BJ (cell line): ENCODE measurements at regions not wholly inside any gene's neighbourhood (a gene's known extent, or its start where the extent isn't known, plus 50 kb on each side); places are given as distances from the start of the nearest gene placed in this dataset.

Experiments
- CTCF ChIA-PET: fragments of 350-600 bp; formaldehyde crosslinking; extraction: SDS; loops from one replicate; lab custom pipeline; 2021; ENCODE audit warnings: antibody characterized with exemption, inconsistent platforms; lab: Yijun Ruan, JAX
- POLR2A ChIA-PET: fragments of 300-600 bp; sonication (Branson Sonifier 250); formaldehyde crosslinking; extraction: SDS; loops from one replicate; lab custom pipeline; 2021; ENCODE audit warnings: antibody characterized with exemption; lab: Charles Lee
- DNase-seq: peaks from one replicate; pipeline ENCODE4 v3.0.0-alpha.2; 2011; ENCODE audit warnings: low read depth
- H3K27me3 ChIP-seq: 2 replicates; pipeline ENCODE4 v1.6.0; 2011; ENCODE audit warnings: low read length; ENCODE audit not compliant: control insufficient read depth, insufficient read depth
- H3K36me3 ChIP-seq: 2 replicates; pipeline ENCODE4 v1.5.1; 2011; ENCODE audit warnings: low read length; ENCODE audit not compliant: control insufficient read depth, insufficient read depth
- H3K4me3 ChIP-seq: 2 replicates; pipeline ENCODE4 v1.5.1; 2011; ENCODE audit warnings: low read depth, mild to moderate bottlenecking, control low read depth, low read length
- TF ChIP-seq, protein P1 (sequence below): IDR thresholded peaks from 2 replicates; pipeline ENCODE4 v1.5.1; 2011; ENCODE audit warnings: low read depth, mild to moderate bottlenecking, control low read depth, inconsistent platforms, low read length, moderate library complexity; ENCODE audit not compliant: insufficient read depth

- Histone ChIP-seq H3K4me3 (no peak overlapping the region), H3K36me3 (no peaks in the 10 kb centered on the region), H3K27me3 (no peaks in the 10 kb centered on the region)
- ChIA-PET POLR2A (no interaction called here), CTCF (no interaction called here)
- TF ChIP-seq, protein P1, sequence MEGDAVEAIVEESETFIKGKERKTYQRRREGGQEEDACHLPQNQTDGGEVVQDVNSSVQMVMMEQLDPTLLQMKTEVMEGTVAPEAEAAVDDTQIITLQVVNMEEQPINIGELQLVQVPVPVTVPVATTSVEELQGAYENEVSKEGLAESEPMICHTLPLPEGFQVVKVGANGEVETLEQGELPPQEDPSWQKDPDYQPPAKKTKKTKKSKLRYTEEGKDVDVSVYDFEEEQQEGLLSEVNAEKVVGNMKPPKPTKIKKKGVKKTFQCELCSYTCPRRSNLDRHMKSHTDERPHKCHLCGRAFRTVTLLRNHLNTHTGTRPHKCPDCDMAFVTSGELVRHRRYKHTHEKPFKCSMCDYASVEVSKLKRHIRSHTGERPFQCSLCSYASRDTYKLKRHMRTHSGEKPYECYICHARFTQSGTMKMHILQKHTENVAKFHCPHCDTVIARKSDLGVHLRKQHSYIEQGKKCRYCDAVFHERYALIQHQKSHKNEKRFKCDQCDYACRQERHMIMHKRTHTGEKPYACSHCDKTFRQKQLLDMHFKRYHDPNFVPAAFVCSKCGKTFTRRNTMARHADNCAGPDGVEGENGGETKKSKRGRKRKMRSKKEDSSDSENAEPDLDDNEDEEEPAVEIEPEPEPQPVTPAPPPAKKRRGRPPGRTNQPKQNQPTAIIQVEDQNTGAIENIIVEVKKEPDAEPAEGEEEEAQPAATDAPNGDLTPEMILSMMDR = no peak
- DNase-seq = no peak
Observed at GRCh38 chr4:75144475-75144874, 211.6 kb downstream of the PARM1 start.

GRCh38 chr4:75142850-75143249, 209.9 kb downstream of the PARM1 start:
- H3K27me3 ChIP-seq = no peaks in the 10 kb centered on the region
- H3K36me3 ChIP-seq = no peaks in the 10 kb centered on the region
- TF ChIP-seq, protein P1 = no peak
- no peak overlapping the region for H3K4me3 ChIP-seq
- CTCF ChIA-PET = no interaction called here
- POLR2A ChIA-PET = no interaction called here
- DNase-seq = no peak

GRCh38 chr4:75142382-75142781, 209.5 kb downstream of the PARM1 start:
- no peaks in the 10 kb centered on the region for H3K36me3 ChIP-seq
- H3K27me3 ChIP-seq = no peaks in the 10 kb centered on the region
- TF ChIP-seq, protein P1 = no peak
- CTCF ChIA-PET = no interaction called here
- H3K4me3 ChIP-seq = no peak overlapping the region
- DNase-seq = no peak
- POLR2A ChIA-PET = no interaction called here

GRCh38 chr4:75141162-75141561, 208.2 kb downstream of the PARM1 start:
- no peak overlapping the region for H3K4me3 ChIP-seq
- H3K27me3 ChIP-seq = no peaks in the 10 kb centered on the region
- ChIA-PET CTCF (no interaction called here), POLR2A (no interaction called here)
- TF ChIP-seq, protein P1 = no peak
- H3K36me3 ChIP-seq = no peaks in the 10 kb centered on the region
- no peak for DNase-seq

- no peak for DNase-seq
- ChIA-PET POLR2A (no interaction called here), CTCF (no interaction called here)
- Histone ChIP-seq H3K36me3 (no peaks in the 10 kb centered on the region), H3K27me3 (no peaks in the 10 kb centered on the region), H3K4me3 (no peak overlapping the region)
- TF ChIP-seq, protein P1 = no peak
Observed at GRCh38 chr4:75137302-75137701, 204.4 kb downstream of the PARM1 start.
